ENCODE measurements at regions not wholly inside any gene's neighbourhood (a gene's known extent, or its start where the extent isn't known, plus 50 kb on each side); places are given as distances from the start of the nearest gene placed in this dataset.

GRCh38 chr13:48818495-48819356, 157.0 kb upstream of the FNDC3A start (continued):
- TF ChIP-seq ZNF407 (IDR thresholded peaks at IDR 0.05; ENCODE audit: low read depth) (no peak), MAX (CRISPR knock-in tag; IDR thresholded peaks at IDR 0.05) (no peak), ZEB2 (IDR thresholded peaks at IDR 0.05) (no peak), ZNF175 (CRISPR knock-in tag; IDR thresholded peaks at IDR 0.05; ENCODE audit: low read depth) (no peak), NFYB (IDR thresholded peaks at IDR 0.05; ENCODE audit: extremely low read depth, insufficient read length) (no peak)

Measured in K562 (cell line).